ENCODE measurements at regions not wholly inside any gene's neighbourhood (a gene's known extent, or its start where the extent isn't known, plus 50 kb on each side); places are given as distances from the start of the nearest gene placed in this dataset.

GRCh38 chr6:3625980-3626563 lies 125.4 kb downstream of the PXDC1 start:
- CTCF ChIA-PET, result no interaction called here
- POLR2A ChIA-PET, result interaction anchor here (0.5 kb wide), 1 partner anchor 29 kb away, joined by 3 read pairs; no protein-coding TSS in a partner anchor
- no peak for DNase-seq (ENCODE audit: extremely low spot score)
- TF ChIP-seq NFRKB (IDR thresholded peaks at IDR 0.05), result no peak
- no peak for TF ChIP-seq CTBP1 (IDR thresholded peaks at IDR 0.05; ENCODE audit: borderline replicate concordance)
- no peak for TF ChIP-seq SUZ12 (IDR thresholded peaks at IDR 0.05)
- TF ChIP-seq FOXA1 (IDR thresholded peaks at IDR 0.05), result no peak
- TF ChIP-seq SP1 (IDR thresholded peaks at IDR 0.05), result no peak
- no peak for TF ChIP-seq ARNT (IDR thresholded peaks at IDR 0.05)
- no peak for TF ChIP-seq FOXK2 (IDR thresholded peaks at IDR 0.05)
- TF ChIP-seq HDGF (IDR thresholded peaks at IDR 0.05; ENCODE audit: borderline replicate concordance), result no peak
- no peak for TF ChIP-seq TARDBP (IDR thresholded peaks at IDR 0.05)
- no peak for TF ChIP-seq ELF4 (IDR thresholded peaks at IDR 0.05)
- no peak for TF ChIP-seq BHLHE40 (IDR thresholded peaks at IDR 0.05; ENCODE audit: borderline replicate concordance)
- TF ChIP-seq LEF1 (IDR thresholded peaks at IDR 0.05; ENCODE audit: borderline replicate concordance), result no peak
- TF ChIP-seq L3MBTL2 (conservative IDR thresholded peaks at IDR 0.05), result no peak
- no peak for TF ChIP-seq ZNF384 (IDR thresholded peaks at IDR 0.05)

GRCh38 chr6:3625149-3625979 lies 126.1 kb downstream of the PXDC1 start:
- TF ChIP-seq L3MBTL2 (conservative IDR thresholded peaks at IDR 0.05), result no peak
- no peak for TF ChIP-seq HDGF (IDR thresholded peaks at IDR 0.05; ENCODE audit: borderline replicate concordance)
- no peak for TF ChIP-seq LEF1 (IDR thresholded peaks at IDR 0.05; ENCODE audit: borderline replicate concordance)
- no peak for TF ChIP-seq ZNF384 (IDR thresholded peaks at IDR 0.05)
- TF ChIP-seq NFRKB (IDR thresholded peaks at IDR 0.05), result no peak
- no peak for TF ChIP-seq SP1 (IDR thresholded peaks at IDR 0.05)
- TF ChIP-seq TARDBP (IDR thresholded peaks at IDR 0.05), result no peak
- no peak for TF ChIP-seq FOXK2 (IDR thresholded peaks at IDR 0.05)
- TF ChIP-seq SUZ12 (IDR thresholded peaks at IDR 0.05), result no peak
- TF ChIP-seq CTBP1 (IDR thresholded peaks at IDR 0.05; ENCODE audit: borderline replicate concordance), result no peak
- TF ChIP-seq, protein P1, sequence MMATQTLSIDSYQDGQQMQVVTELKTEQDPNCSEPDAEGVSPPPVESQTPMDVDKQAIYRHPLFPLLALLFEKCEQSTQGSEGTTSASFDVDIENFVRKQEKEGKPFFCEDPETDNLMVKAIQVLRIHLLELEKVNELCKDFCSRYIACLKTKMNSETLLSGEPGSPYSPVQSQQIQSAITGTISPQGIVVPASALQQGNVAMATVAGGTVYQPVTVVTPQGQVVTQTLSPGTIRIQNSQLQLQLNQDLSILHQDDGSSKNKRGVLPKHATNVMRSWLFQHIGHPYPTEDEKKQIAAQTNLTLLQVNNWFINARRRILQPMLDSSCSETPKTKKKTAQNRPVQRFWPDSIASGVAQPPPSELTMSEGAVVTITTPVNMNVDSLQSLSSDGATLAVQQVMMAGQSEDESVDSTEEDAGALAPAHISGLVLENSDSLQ (IDR thresholded peaks at IDR 0.05), result no peak
- no peak for TF ChIP-seq ARNT (IDR thresholded peaks at IDR 0.05)
- TF ChIP-seq BHLHE40 (IDR thresholded peaks at IDR 0.05; ENCODE audit: borderline replicate concordance), result no peak
- no peak for TF ChIP-seq ELF4 (IDR thresholded peaks at IDR 0.05)
- no peak for TF ChIP-seq FOXM1 (IDR thresholded peaks at IDR 0.05; ENCODE audit: borderline replicate concordance)
- TF ChIP-seq FOXA1 (IDR thresholded peaks at IDR 0.05), result no peak
- CTCF ChIA-PET, result no interaction called here
- no peak for DNase-seq (ENCODE audit: extremely low spot score)
- POLR2A ChIA-PET, result interaction anchor here (0.5 kb wide), 1 partner anchor 30 kb away, joined by 3 read pairs; no protein-coding TSS in a partner anchor

GRCh38 chr6:3624250-3625136 lies 127.0 kb downstream of the PXDC1 start:
- DNase-seq (ENCODE audit: extremely low spot score), result no peak
- no peak for TF ChIP-seq ZNF384 (IDR thresholded peaks at IDR 0.05)
- no peak for TF ChIP-seq FOXK2 (IDR thresholded peaks at IDR 0.05)
- no peak for TF ChIP-seq L3MBTL2 (conservative IDR thresholded peaks at IDR 0.05)
- ChIA-PET POLR2A (no interaction called here), CTCF (no interaction called here)

DNA sequence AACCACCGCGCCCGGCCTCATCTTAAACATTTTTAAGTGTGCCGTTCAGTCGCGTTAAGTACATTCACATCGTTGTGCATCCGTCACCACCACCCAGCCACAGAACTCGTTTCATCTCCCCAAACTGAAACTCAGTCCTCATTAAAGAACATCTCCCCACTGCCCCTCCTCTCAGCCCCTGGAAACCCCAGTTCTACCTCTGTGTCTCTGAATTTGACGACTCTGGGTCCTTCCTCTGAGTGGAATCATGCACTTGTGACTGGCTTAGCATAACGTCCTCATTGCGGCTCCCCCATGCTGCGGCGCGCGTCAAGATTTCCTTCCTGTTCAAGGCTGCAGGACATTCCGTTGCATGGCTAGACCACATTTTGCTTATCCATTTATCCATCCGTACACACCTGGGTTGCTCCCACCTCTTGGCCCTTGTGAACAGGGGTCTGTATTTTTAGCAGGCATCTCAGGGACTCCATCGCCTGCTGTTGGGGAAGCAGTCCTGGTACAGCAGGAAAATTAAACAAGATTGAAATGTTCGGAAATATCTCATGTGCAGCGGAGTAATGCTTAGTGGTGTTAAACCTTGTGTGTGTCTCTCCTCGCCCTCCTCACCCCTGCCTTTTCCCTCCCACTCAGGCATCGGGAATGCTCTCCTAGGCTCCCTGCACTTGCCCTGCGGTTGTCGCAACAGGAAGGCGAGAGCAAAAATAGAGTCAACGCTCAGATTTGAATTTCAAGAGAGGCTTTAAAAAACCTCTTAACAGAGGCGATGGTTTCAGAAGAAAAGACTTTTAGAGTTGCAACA lies 127.9 kb downstream of the PXDC1 start:
- DNase-seq (ENCODE audit: extremely low spot score), result no peak
- no peak for TF ChIP-seq TARDBP (IDR thresholded peaks at IDR 0.05)
- TF ChIP-seq, protein P1 (IDR thresholded peaks at IDR 0.05), result no peak
- TF ChIP-seq FOXA1 (IDR thresholded peaks at IDR 0.05), result no peak
- TF ChIP-seq FOXM1 (IDR thresholded peaks at IDR 0.05; ENCODE audit: borderline replicate concordance), result no peak
- TF ChIP-seq BHLHE40 (IDR thresholded peaks at IDR 0.05; ENCODE audit: borderline replicate concordance), result no peak
- TF ChIP-seq SUZ12 (IDR thresholded peaks at IDR 0.05), result no peak
- TF ChIP-seq HDGF (IDR thresholded peaks at IDR 0.05; ENCODE audit: borderline replicate concordance), result no peak
- TF ChIP-seq L3MBTL2 (conservative IDR thresholded peaks at IDR 0.05), result no peak
- TF ChIP-seq CTBP1 (IDR thresholded peaks at IDR 0.05; ENCODE audit: borderline replicate concordance), result no peak
- TF ChIP-seq LEF1 (IDR thresholded peaks at IDR 0.05; ENCODE audit: borderline replicate concordance), result no peak
- no peak for TF ChIP-seq ARNT (IDR thresholded peaks at IDR 0.05)
- no peak for TF ChIP-seq FOXK2 (IDR thresholded peaks at IDR 0.05)
- TF ChIP-seq ELF4 (IDR thresholded peaks at IDR 0.05), result no peak
- no peak for TF ChIP-seq ZNF384 (IDR thresholded peaks at IDR 0.05)
- TF ChIP-seq NFRKB (IDR thresholded peaks at IDR 0.05), result no peak
- no peak for TF ChIP-seq SP1 (IDR thresholded peaks at IDR 0.05)
- ChIA-PET POLR2A (no interaction called here), CTCF (interaction anchor here (0.9 kb wide), 1 partner anchor 14 kb away, joined by 8 read pairs; no protein-coding TSS in a partner anchor)

- no peak for TF ChIP-seq ELF4 (IDR thresholded peaks at IDR 0.05)
- TF ChIP-seq CTBP1 (IDR thresholded peaks at IDR 0.05; ENCODE audit: borderline replicate concordance), result no peak
- no peak for TF ChIP-seq HDGF (IDR thresholded peaks at IDR 0.05; ENCODE audit: borderline replicate concordance)
- TF ChIP-seq TARDBP (IDR thresholded peaks at IDR 0.05), result no peak
- TF ChIP-seq SP1 (IDR thresholded peaks at IDR 0.05), result no peak
- TF ChIP-seq, protein P1 (IDR thresholded peaks at IDR 0.05), result no peak
- POLR2A ChIA-PET, result no interaction called here
- DNase-seq (ENCODE audit: extremely low spot score), result no peak
- CTCF ChIA-PET, result interaction anchor here (0.5 kb wide), 1 partner anchor 138 kb away, joined by 5 read pairs; no protein-coding TSS in a partner anchor
Measured at GRCh38 chr6:3621411-3621810, 130.1 kb downstream of the PXDC1 start.
